Muscle of arm (tissue), 1 donor: ENCODE measurements at regions not wholly inside any gene's neighbourhood (a gene's known extent, or its start where the extent isn't known, plus 50 kb on each side); places are given as distances from the start of the nearest gene placed in this dataset.
A peak's percentile ranks its signal among the peaks of the same experiment; 100 is the strongest.

Experiments
- DNase-seq: peaks from one replicate; pipeline ENCODE4 v3.0.0-alpha.2; 2013

GRCh38 chr14:26929361-26929760, 331.5 kb upstream of the NOVA1 start:
- DNase-seq, result no peak

- DNase-seq, result no peak
These were observed 332.7 kb upstream of the NOVA1 start for GRCh38 chr14:26930576-26930975.

GRCh38 chr14:26932606-26933005, 334.8 kb upstream of the NOVA1 start:
- no peak for DNase-seq

DNA sequence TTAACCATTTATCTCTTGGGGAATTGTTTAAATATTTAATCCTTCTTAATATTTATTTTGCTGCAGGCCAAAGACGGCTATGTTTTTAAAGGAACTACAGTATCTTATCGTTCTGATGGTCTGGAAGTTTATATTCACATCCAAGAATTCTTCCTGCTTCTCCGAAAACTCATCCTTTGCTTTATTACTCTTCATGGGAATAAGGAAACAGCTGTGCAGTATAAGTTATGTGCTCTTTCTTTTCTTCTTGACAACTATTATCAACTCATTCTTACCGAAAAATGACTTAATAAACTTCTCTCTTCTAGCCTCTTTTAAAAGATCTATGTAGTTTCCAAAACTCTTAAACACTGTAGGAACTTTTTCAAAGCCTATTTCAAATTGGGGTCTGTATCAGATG, 335.6 kb upstream of the NOVA1 start:
- DNase-seq, result peak; percentile 4

GRCh38 chr14:26934151-26934550, 336.3 kb upstream of the NOVA1 start:
- DNase-seq, result no peak

DNA sequence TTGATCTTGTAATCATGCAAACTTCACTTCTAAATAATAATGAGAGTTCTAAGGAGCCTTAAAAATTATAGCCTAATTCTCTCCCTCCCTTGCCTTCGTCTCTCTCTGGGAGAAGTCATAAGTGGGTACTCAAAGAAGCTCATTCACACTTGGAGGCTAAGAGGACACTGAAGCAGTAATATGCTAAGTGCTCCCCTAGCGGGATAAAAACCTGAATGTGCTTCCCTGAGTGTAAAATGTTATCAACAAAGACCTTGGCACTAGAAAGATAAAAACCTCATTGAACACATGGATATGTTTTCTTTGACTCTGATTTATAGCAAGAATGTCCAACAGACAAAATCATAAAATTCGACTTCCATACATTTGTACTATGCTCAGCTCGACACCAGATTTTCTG, 337.9 kb upstream of the NOVA1 start:
- DNase-seq, result no peak

DNA sequence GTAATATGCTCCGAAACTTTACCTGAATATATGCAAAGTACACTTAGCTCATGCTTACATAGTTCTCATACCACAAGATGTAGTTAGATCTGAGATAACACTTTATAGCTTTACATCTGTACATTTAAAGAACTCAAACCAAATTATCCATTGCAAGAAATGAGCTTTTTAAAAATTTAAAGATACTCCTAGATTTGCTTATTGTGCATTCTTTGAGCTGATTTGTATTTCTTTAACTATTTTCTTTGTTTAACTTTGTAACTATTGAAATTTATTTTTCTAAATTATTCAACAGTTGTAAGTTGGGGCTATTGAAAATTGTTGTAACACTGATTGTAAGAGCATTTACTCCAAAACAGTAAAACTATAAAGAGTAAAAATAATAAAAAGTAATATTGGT, 340.2 kb upstream of the NOVA1 start:
- DNase-seq, result no peak

GRCh38 chr14:26939755-26940154, 341.9 kb upstream of the NOVA1 start:
- no peak for DNase-seq

DNA sequence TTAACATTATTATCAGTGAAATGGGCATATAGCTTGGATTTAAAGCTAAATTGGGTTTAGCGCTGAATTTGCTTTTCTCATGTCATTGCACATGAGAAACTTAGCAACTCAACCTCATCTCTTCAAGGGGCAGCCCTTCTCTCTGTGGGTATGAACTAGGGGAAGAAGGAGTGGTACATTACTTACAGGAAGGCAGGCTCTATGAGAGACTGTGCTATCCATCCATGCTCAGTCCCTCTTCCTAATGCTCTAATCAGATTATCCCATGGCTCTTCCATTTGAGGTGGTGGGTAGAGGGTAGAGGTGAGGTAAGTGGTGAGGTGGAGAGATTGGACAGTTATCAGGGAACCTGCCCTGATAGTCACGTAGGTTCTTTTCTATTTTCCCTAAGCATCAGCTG, 343.7 kb upstream of the NOVA1 start:
- no peak for DNase-seq

DNA sequence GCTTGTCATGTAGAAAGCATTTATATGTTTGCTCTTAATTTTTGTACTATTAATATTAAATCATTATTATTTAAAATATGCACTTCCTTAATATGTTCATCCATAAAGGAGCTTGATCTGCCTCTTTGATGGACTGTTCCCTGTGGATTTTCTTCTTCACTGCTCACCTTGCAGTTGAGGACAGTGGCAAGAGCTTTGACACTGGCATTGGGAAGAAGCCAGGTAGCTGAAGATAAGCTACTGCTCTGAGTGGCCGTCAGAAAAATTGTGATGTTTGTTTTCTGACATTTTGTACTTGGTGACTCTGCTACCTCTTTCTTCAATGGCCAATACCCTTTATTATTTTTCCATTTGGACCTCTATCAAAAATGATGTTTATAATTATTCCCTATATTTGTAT, 349.4 kb upstream of the NOVA1 start:
- no peak for DNase-seq

DNA sequence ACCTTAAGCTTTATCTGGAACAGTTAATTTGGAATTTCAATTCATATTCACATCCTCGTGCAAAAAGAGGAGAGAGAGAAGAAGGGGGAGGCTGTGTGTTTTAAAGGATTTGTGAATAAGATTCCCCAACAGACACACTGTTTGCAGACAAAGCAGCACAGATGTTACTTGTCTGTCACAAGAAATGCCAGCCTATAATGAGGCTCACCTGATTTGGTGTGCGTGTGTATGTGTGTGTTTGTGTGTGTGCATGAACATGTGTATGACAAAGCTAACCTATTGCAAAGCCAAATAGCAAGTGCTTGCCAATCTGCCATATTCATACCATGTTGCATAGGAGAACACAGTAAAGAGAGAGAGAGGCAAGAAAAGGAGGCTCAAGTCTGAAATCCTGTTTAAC, 361.6 kb upstream of the NOVA1 start:
- no peak for DNase-seq

DNA sequence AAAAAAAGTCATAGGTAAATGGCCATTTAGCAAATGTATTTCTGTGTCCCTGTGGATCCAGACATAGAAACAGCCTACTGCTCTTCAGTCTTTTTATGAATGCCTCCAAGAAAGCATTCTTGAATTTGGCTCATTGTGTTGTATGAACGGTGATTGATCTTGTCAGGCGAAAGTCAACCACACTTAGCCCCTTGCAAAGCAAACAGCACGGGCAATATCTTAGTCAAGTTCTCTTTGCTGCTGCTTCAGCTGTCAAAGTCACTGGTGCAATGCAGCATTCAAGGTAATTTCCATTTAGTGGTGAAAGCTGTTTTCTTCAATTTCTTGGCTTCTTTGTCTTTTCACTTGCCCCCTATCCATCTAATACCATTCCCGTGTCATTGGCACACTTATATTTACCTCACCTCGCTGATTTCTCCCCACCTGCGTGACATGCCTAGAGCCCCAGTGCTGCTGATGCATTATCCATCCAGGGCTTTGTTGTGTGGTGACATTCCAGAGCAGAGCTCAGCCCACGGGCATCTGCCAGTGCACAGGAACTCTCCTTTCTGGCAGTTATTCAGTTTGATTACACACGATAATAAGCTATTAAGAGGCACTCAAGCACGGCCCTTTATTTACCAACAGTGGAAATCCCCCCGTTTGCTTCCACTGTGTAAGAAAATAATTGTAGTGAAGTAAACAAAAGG, 362.3 kb upstream of the NOVA1 start:
- no peak for DNase-seq

- no peak for DNase-seq
These were observed 365.9 kb upstream of the NOVA1 start for GRCh38 chr14:26963711-26964110.

DNA sequence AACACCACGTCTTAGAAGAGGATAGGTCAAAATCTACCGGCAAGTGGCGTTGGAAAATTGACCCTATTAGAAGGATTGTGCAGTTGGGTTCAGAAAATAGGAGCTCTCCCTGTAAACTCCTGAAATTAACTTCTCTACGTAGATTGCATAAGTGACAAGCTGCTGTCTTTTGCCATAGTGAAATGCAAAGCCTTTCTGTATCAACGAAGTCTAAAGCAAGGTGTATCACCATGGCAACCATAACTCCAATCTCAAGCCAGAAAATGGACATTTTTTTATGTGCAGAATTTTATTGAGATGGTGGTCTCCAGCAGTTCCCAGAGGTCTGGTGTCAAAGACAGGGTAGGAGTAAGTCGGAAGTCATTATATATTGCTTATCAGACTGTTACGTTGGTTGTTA, 367.7 kb upstream of the NOVA1 start:
- no peak for DNase-seq

DNA sequence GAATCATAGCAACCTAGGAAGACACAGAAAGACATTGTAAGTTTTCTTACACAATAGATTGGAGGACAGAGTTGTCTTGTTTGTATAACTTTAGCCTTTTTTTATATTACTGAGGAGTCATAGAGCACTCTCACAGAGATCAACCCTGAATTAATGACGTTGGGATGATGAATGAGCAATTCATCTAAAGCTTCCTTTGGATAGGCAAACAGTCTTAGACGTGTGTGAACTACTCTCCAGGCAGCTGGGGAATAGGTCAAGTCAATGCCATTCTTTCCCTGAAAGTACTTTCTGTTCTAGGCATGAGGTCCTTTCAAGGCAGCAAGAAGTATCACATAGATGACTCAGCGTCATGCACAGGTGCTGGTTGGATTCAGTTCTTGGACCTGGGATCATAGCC, 369.1 kb upstream of the NOVA1 start:
- no peak for DNase-seq

- no peak for DNase-seq
These were observed 377.1 kb upstream of the NOVA1 start for GRCh38 chr14:26974965-26975364.

DNA sequence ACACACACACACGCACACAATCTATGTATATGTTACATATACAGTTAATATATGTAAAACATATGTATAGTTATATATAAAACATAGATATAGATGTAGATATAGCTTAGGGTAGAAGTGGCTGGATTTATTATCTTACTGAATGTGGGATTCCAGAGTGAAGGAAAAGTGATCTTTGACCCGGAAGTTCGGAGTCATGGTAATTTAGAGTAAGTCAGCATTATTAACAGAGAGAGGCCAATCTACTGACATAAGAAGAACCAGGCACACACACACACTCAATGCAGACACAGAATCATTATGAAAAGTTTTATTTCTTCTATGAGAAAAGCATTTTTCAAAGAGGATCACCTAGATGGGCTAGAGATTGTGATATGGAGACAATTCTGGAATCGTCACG, 384.2 kb upstream of the NOVA1 start:
- no peak for DNase-seq

GRCh38 chr14:26984311-26985177, 386.7 kb upstream of the NOVA1 start:
- DNase-seq, result no peak

- DNase-seq, result no peak
These were observed 390.0 kb upstream of the NOVA1 start for GRCh38 chr14:26987744-26988363.

DNA sequence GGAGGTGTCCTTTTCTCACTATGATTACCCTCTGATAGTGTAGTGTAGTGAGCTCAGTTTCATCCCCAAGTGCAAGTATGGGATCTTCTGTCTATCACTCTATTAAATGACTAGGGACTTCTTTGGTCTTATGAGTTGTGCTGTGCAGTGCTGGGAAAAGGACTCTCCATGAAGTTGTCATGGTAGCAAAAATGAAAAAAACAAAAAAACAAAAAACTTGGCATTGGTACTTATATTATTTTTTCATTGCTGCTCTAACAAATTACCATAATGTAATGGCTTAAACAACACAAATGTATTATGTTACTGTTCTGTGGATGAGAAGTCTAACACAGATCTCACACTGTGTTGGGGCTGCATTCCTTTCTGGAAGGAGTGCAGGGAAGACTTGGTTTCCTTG, 393.1 kb upstream of the NOVA1 start:
- DNase-seq, result no peak

DNA sequence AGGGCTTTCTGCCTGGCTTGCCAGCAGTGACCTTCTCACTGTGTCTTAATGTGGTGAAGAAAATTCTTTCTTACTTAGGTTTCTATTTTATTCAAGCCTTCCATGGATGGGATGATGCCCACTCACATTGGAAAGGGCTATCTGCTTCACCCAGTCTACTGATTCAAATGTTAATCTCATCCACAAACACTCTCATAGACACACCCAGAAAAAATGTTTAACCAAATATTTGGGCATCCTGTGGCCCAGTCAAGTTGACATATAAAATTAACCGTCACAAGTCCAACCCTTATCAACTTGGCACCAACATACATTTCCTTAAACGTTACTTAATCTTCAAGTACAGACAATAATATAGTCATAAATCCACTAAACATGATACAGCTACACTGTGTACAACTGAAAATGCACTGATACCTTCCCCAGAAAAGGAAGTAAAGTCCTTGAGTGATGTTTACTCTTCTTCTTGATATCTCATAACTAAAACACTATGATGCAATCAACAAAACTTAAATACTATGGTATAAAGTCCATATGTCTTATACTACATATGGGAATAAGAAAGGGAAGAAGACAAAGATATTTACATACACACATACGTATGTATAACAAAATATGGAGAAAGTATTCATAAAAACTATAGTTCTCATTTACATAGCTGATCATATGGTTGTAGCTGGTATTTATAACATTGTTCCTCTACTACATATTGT, 394.7 kb upstream of the NOVA1 start:
- no peak for DNase-seq

DNA sequence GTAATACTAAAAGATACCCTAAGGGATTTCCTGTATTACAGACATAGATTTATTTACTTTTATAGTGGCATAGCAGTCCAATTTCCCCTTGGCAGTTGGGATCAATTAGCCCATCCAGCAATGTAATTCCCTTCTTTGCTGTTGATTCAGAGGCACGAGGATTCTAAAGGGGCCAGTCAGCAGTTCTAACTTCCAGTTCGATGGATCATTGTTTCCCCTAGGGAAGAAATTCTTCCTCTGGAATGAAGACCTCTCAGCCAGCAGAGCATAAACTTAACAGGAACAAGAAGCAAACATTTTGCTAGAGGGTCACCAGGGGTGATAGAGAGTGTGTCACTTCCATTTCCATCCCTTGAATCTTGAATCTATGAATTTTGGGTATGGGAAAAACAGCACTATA, 395.7 kb upstream of the NOVA1 start:
- DNase-seq, result no peak
